GM23248 (cell line): ENCODE measurements at regions not wholly inside any gene's neighbourhood (a gene's known extent, or its start where the extent isn't known, plus 50 kb on each side); places are given as distances from the start of the nearest gene placed in this dataset.

ENCODE experiments used
- DNase-seq: peaks from one replicate; pipeline ENCODE4 v3.0.0-alpha.2; 2015
- H2AFZ ChIP-seq: fragments of 200-600 bp; sonication (generic); 2 replicates; pipeline ENCODE4 v1.6.1; 2016; ENCODE audit warnings: antibody characterized with exemption
- H3F3A ChIP-seq: fragments of 200-600 bp; sonication (generic); 2 replicates; pipeline ENCODE4 v1.6.1; 2016; ENCODE audit warnings: mild to moderate bottlenecking, antibody characterized with exemption, mixed run types; ENCODE audit not compliant: insufficient read depth
- H3K27ac ChIP-seq: fragments of 200-600 bp; sonication (generic); 2 replicates; pipeline ENCODE4 v1.5.1; 2016; ENCODE audit warnings: mild to moderate bottlenecking
- H3K27me3 ChIP-seq: fragments of 200-600 bp; sonication (generic); replicated peaks from 2 replicates; pipeline ENCODE4 v1.6.1; 2016; ENCODE audit warnings: mild to moderate bottlenecking; ENCODE audit not compliant: insufficient read depth
- H3K36me3 ChIP-seq: fragments of 200-600 bp; sonication (generic); 2 replicates; pipeline ENCODE4 v1.6.1; 2016; ENCODE audit warnings: low read depth, mild to moderate bottlenecking
- H3K4me1 ChIP-seq: fragments of 200-600 bp; sonication (generic); 2 replicates; pipeline ENCODE4 v1.6.1; 2016; ENCODE audit warnings: mild to moderate bottlenecking; ENCODE audit not compliant: insufficient read depth
- H3K4me2 ChIP-seq: fragments of 200-600 bp; sonication (generic); one replicate; pipeline ENCODE4 v1.6.1; 2016; ENCODE audit warnings: mild to moderate bottlenecking; ENCODE audit not compliant: unreplicated experiment
- H3K4me3 ChIP-seq: fragments of 200-600 bp; sonication (generic); 2 replicates; pipeline ENCODE4 v1.5.1; 2016; ENCODE audit warnings: mild to moderate bottlenecking
- H3K79me2 ChIP-seq: fragments of 200-600 bp; sonication (generic); 2 replicates; pipeline ENCODE4 v1.6.1; 2016; ENCODE audit warnings: mild to moderate bottlenecking; ENCODE audit not compliant: insufficient read depth
- H3K9ac ChIP-seq: fragments of 200-600 bp; sonication (generic); 2 replicates; pipeline ENCODE4 v1.6.1; 2016; ENCODE audit warnings: mild to moderate bottlenecking
- H3K9me2 ChIP-seq: fragments of 200-600 bp; sonication (generic); 2 replicates; pipeline ENCODE4 v1.6.1; 2016; ENCODE audit warnings: mixed run types, mild to moderate bottlenecking, moderate library complexity; ENCODE audit not compliant: insufficient read depth
- H3K9me3 ChIP-seq: fragments of 200-600 bp; sonication (generic); one replicate; pipeline ENCODE4 v1.6.1; 2017; ENCODE audit warnings: low read depth
- H4K20me1 ChIP-seq: fragments of 200-600 bp; sonication (generic); 2 replicates; pipeline ENCODE4 v1.6.0; 2016; ENCODE audit not compliant: insufficient read depth
- EZH2 ChIP-seq: fragments of 200-600 bp; sonication (generic); IDR thresholded peaks from 2 replicates; pipeline ENCODE4 v1.6.1; 2018; ENCODE audit warnings: antibody characterized with exemption, mild to moderate bottlenecking; ENCODE audit not compliant: insufficient read depth, poor library complexity, severe bottlenecking
- EZH2phosphoT487 ChIP-seq: fragments of 200-600 bp; sonication (generic); IDR thresholded peaks from 2 replicates; pipeline ENCODE4 v1.6.1; 2018; ENCODE audit warnings: antibody characterized with exemption, moderate library complexity, mild to moderate bottlenecking, low read depth; ENCODE audit not compliant: insufficient read depth
- WGBS, 2 experiments: methylation state at CpG; one replicate each; pipeline ENCODE4 v1.1.6; 2015 to 2017; ENCODE audit warnings: low lambda C conversion rate in 2 of 2, low coverage in 1 of 2; ENCODE audit errors: missing lambda C conversion rate in 2 of 2; 5-methylcytosine and 5-hydroxymethylcytosine counted together
- in situ Hi-C: fragments of 300-500 bp; cut with MboI; formaldehyde crosslinking; loops from 2 replicates; pipeline ENCODE4 v1.15.0; 2020

GRCh38 chr16:80341263-80341662 is 199.5 kb upstream of the DYNLRB2 start:
- Histone ChIP-seq H2AFZ (no peak overlapping the region), H3K36me3 (no peaks in the 10 kb centered on the region), H3K9ac (no peak overlapping the region), H4K20me1 (no peaks in the 10 kb centered on the region), H3K9me2 (no peaks in the 10 kb centered on the region), H3K4me3 (no peak overlapping the region), H3K4me1 (0 out of 2 replicates have a peak, but pooled peaks cover 6% of the 10 kb centered on the region), H3K27ac (no peak overlapping the region), H3K4me2 (no peak overlapping the region), H3K79me2 (no peaks in the 10 kb centered on the region), H3K27me3 (0 out of 2 replicates have a peak, but pooled peaks cover 9% of the 10 kb centered on the region), H3K9me3 (no peaks in the 10 kb centered on the region), H3F3A (no peaks in the 10 kb centered on the region)
- WGBS, 2 experiments, result 58 to 62% methylated on average over 3 of the region's 3 CpGs
- DNase-seq, result no peak
- in situ Hi-C loops, result no loop called here
- TF ChIP-seq EZH2 (no peak), EZH2phosphoT487 (no peak)

DNA sequence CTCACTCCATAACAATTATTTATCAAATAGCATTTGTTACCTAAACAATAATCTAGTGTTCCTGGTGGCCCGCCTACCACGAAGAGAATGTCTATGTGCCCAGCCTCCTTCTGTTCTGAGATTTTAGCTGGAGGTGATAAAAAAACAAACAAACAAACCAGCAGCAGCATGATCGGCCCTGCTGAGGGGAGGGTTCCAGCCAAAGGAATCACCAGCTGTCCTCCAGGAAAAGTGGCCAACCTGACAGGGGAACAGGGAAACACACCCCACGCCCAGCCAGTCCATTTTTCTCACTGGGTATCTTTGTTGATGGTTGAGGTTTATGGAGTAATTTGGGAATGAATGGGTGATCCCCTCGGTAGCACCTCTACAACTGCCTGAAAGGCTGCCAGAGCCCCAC is 203.0 kb upstream of the DYNLRB2 start:
- Histone ChIP-seq H3K4me2 (no peak overlapping the region), H3F3A (no peaks in the 10 kb centered on the region), H3K9me3 (no peaks in the 10 kb centered on the region), H3K9ac (no peak overlapping the region), H3K79me2 (no peaks in the 10 kb centered on the region), H4K20me1 (no peaks in the 10 kb centered on the region), H3K9me2 (no peaks in the 10 kb centered on the region), H2AFZ (no peak overlapping the region), H3K27me3 (0 out of 2 replicates have a peak, but pooled peaks cover 9% of the 10 kb centered on the region), H3K4me3 (no peak overlapping the region), H3K4me1 (no peaks in the 10 kb centered on the region), H3K27ac (no peak overlapping the region), H3K36me3 (no peaks in the 10 kb centered on the region)
- TF ChIP-seq EZH2phosphoT487 (no peak), EZH2 (no peak)
- 51 to 59% methylated on average over 5 of the region's 5 CpGs for WGBS, 2 experiments
- DNase-seq, result no peak
- in situ Hi-C loops, result no loop called here

DNA sequence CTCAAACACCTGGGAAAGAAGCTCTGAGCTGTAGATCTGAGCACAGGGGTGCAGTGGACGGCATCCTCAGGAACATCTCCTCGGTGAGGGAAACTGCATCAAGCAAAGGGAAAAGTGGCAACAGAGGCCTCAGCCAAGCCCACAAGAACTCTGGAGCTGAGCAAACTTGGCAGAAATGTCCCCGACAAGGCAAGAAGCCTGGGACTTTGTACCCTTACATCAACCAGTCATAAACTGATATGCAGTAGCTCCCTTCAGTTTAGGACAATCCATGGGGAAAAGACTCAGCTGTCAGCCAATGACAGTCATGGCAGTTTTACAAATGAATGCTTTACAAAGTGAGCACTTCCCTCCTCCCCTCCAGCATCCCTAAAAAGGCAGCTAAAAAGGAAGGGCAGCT is 210.0 kb upstream of the DYNLRB2 start:
- no peaks in the 10 kb centered on the region for H4K20me1 ChIP-seq
- no peaks in the 10 kb centered on the region for H3K4me1 ChIP-seq
- H3K79me2 ChIP-seq, result no peaks in the 10 kb centered on the region
- H3F3A ChIP-seq, result no peaks in the 10 kb centered on the region
- TF ChIP-seq EZH2 (no peak), EZH2phosphoT487 (no peak)
- H3K36me3 ChIP-seq, result no peaks in the 10 kb centered on the region
- no peak for DNase-seq
- no peak overlapping the region for H3K27ac ChIP-seq
- H3K9me3 ChIP-seq, result no peaks in the 10 kb centered on the region
- no peak overlapping the region for H3K9ac ChIP-seq
- WGBS, 2 experiments, result 60 to 71% methylated on average over 3 of the region's 3 CpGs
- no peak overlapping the region for H2AFZ ChIP-seq
- H3K4me3 ChIP-seq, result no peak overlapping the region
- in situ Hi-C loops, result no loop called here
- H3K27me3 ChIP-seq, result no peaks in the 10 kb centered on the region
- no peaks in the 10 kb centered on the region for H3K9me2 ChIP-seq
- H3K4me2 ChIP-seq, result no peak overlapping the region

DNA sequence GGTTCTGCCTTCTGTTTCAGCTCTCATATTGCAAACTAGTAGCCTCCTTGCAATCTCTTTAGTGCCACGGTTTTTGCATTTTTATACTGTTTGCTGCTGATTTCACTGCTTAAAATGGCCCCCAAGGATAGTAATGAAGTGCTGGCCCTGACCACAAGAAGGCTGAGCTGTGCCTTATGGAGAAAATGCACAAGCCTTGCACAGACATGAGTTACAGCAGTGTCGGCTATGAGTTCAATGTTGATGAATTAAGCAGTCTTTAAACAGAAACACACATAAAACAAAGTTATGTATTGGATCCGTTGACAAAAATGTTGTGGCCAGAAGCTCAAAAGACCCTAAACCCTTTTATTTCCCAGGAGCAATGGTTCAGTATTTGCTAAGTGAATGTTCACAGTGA is 210.6 kb upstream of the DYNLRB2 start:
- no peaks in the 10 kb centered on the region for H4K20me1 ChIP-seq
- H3K4me2 ChIP-seq, result no peak overlapping the region
- 77 to 78% methylated on average over 3 of the region's 3 CpGs for WGBS, 2 experiments
- no peaks in the 10 kb centered on the region for H3K9me2 ChIP-seq
- no peak overlapping the region for H3K4me3 ChIP-seq
- no peaks in the 10 kb centered on the region for H3F3A ChIP-seq
- H3K27ac ChIP-seq, result no peak overlapping the region
- no peaks in the 10 kb centered on the region for H3K9me3 ChIP-seq
- TF ChIP-seq EZH2 (no peak), EZH2phosphoT487 (no peak)
- in situ Hi-C loops, result no loop called here
- no peaks in the 10 kb centered on the region for H3K27me3 ChIP-seq
- no peaks in the 10 kb centered on the region for H3K79me2 ChIP-seq
- H3K36me3 ChIP-seq, result no peaks in the 10 kb centered on the region
- H3K9ac ChIP-seq, result no peak overlapping the region
- no peak for DNase-seq
- H2AFZ ChIP-seq, result no peak overlapping the region
- H3K4me1 ChIP-seq, result no peaks in the 10 kb centered on the region

GRCh38 chr16:80327740-80328139 is 213.1 kb upstream of the DYNLRB2 start:
- Histone ChIP-seq H3K4me3 (no peak overlapping the region), H3K4me1 (no peaks in the 10 kb centered on the region), H3K36me3 (no peaks in the 10 kb centered on the region), H2AFZ (no peak overlapping the region), H3K27ac (no peak overlapping the region), H3K27me3 (no peaks in the 10 kb centered on the region; the same call in 1 of the 2 replicates), H3F3A (no peaks in the 10 kb centered on the region), H3K4me2 (no peak overlapping the region), H4K20me1 (no peaks in the 10 kb centered on the region), H3K79me2 (no peaks in the 10 kb centered on the region), H3K9me3 (no peaks in the 10 kb centered on the region), H3K9ac (no peak overlapping the region), H3K9me2 (no peaks in the 10 kb centered on the region)
- in situ Hi-C loops, result no loop called here
- no peak for TF ChIP-seq EZH2phosphoT487
- no peak for TF ChIP-seq EZH2
- no peak for DNase-seq
- WGBS, 2 experiments, result 30% methylated on average over 1 of the region's 1 CpG
